NCI-H1417 (cell line): ENCODE measurements at regions not wholly inside any gene's neighbourhood (a gene's known extent, or its start where the extent isn't known, plus 50 kb on each side); places are given as distances from the start of the nearest gene placed in this dataset.
A peak's percentile ranks its signal among the peaks of the same experiment; 100 is the strongest.
"Not testable (repeated sequence)": the region's sequence is repeated elsewhere in the genome, so short reads cannot be mapped to it uniquely, and the experiment has no call there.

Experiments
- DNase-seq, 3 experiments: peaks; one replicate each; lab custom pipeline; 2025; lab: John Stamatoyannopoulos, UW

DNA sequence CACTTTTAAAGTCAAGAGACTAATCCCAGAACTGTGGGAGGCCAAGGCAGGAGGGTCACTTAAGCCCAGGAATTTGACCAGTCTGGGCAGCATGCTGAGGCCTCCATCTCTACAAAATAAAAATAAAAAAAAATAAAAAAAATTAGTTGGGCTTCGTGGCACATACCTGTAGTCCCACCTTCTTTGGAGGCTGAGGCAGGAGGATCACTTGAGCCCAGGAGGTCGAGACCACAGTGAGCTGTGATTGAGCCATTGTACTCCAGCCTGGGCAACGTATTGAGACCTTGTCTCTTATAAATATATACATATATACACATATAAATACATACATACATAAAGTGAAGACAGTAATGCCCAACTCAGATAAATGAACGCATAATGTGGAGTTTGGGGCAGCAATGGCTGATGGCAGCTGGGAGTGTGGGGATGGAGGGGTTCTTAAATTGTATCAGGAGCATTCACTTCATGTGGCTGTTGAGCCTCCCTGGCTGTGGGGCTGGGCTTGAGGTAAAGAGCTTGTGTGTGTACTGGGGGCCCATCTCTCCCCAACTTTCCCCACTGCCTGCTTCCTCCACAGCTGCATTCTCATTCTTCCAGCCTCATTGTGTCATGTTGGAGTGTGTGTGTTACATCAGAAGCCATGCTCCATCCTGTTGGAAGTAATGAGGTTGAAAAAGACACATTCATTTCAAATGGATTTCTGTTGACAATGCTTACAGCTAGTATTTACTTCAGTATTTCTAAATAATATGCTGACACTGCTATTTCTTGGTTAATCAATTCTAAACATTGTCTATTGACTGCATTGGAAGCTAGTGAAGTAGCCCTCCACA is 96.5 kb upstream of the HS6ST1 start:
- no peak for DNase-seq

DNA sequence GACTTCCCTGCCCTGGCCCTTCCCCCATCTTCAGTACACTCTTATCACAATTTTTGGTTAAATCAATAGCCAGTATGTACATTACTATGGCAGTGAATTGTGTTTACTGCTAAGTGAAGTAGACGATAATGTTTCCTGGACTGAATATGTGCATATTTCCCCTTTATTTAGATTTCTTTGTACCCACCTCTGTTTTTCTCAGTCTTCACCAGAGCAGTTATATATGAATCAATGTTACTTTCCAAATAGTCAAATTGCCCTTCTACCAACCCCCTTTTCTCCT is 97.1 kb upstream of the HS6ST1 start:
- DNase-seq = no peak

DNA sequence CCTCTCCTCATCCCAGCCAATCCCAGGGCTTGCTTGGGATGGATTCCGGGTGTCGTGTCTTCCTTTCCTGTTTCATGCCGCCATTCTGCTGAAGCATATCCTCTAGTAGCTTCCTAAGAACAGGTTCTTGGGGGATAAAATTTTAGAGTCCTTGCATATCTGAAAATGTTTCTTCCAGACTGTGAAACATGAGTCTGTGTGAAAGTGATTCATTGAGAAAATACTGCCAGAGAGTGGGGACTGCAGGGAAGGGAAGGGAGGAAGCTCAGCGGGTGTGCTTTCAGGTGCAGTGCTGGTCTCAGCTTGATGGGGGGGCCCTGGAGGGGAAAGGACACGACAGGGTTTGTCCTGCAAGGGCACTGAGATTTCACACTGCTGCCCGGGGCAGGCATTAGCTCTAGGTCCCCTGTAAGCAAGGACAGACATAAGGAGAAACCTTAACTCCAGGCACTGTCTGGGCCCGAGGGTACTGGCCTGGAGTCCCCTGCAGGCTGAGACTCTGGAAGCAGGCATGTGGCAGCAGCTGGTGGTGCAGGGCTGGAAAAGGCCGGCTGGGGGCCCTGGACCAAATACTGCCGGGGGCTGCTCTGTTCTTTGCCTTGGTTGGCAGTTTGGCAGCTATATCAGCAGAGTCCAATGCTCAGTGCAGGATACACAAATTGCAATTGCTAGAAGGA is 97.6 kb upstream of the HS6ST1 start:
- DNase-seq = no peak

DNA sequence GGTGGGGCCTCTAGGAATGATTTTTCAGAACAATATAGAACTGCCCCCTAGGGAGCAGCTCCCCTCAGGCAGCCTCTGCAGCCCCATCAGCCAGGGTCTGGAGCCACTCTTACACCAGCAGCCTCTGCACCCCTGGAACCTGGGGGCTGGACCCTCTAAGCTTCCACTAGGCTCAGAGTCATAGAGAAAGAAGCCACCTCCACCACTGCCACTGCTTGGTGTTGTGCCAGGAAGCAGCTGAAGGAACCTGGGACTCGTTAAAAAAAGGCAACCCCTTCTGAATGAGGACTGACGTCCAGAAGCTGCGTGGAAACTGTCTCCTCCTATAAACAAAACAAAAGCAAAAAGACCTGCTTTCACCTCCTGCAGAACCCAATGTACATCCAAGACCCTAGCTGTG is 98.1 kb upstream of the HS6ST1 start:
- DNase-seq = no peak

DNA sequence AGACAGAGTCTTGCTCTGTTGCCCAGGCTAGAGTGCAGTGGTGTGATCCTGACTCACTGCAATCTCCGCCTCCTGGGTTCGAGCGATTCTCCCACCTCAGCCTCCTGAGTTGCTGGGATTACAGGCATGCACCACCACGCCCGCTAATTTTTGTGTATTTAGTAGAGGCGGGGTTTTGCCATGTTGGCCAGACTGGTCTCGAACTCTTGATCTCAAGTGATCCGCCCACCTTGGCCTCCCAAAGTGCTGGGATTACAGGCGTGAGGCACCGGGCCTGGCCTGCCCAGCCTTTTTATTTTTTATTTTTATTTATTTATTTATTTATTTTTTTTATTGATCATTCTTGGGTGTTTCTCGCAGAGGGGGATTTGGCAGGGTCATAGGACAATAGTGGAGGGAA is 98.6 kb upstream of the HS6ST1 start:
- not testable (repeated sequence) for DNase-seq

DNA sequence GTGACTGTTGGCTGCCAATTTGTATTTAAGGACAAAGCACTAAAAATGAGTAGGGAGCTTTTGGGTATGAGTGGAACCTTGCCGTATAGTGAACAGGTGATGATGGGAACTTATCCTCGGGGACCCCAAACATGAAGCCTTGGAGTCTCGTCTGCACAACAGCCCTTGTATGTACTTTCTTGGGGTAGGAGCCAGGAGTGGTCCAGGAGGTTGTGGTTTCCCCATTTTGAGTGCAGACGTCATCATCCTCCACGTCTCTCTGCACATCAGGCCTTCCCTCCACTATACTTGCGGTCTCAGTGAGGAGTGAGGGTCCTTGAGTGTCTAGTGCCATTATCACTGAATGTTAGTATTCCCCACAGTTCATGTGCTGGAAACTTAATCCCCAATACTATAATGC is 101.5 kb upstream of the HS6ST1 start:
- DNase-seq = no peak

DNA sequence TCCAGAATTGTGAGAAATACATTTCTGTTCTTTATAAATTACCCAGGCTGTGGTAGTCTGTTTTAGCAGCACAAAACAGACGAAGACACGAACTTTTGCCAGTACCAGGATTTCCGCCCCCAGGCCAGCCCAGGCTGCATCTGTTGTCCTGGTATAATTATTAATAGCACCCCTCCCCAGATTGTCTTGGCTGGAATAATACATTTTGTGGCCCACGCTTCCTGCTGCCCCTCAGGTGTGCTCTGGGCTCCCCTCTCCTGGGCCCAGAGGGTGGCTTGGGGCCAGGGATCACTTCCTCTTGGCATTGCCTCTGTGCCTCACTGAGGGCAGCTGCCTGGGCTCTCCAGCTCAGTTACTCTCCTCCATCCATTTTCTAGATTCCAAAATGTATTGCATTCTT is 102.1 kb upstream of the HS6ST1 start:
- no peak for DNase-seq

DNA sequence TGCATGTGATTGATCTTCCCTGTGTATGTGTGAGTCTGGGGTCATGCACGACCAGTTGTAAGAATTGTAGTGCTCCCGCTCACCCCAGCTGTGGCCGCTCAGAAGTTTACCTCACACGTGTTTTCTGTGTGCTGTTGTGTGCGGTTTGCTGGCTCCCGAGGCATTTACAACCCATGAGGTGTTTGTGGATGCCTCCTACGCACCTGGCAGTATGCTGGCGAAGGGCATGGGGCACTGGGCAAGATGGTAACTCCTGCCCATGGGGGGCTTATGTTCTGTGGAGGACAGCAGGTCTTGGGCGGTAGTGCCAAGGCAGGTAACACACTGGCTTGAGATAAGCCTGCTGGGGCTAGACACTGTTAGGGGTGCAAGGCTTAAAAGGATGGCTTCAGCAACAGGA is 102.6 kb upstream of the HS6ST1 start:
- no peak for DNase-seq

DNA sequence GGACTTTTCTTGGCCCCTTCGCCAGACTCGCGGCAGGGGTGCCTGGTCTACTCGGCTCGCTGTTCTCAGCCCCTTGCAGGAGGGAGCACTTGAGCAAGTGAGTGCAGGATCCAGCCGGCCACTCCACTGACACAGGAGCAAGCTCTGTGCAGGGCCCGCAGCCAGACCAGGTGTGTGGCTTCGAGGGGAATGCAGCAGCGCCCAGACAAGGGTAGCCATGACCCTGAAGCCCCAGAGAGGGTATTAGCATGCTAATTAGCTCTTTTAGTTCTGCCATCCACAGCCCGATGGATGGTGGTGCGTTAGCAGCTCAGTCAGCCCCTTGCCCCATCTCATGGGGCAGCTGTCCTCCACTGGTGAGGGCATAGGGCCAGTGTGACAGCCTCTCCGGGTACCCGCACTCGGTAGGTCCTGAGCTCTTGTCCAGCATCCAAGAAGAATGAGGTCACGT is 103.2 kb upstream of the HS6ST1 start:
- DNase-seq = no peak

DNA sequence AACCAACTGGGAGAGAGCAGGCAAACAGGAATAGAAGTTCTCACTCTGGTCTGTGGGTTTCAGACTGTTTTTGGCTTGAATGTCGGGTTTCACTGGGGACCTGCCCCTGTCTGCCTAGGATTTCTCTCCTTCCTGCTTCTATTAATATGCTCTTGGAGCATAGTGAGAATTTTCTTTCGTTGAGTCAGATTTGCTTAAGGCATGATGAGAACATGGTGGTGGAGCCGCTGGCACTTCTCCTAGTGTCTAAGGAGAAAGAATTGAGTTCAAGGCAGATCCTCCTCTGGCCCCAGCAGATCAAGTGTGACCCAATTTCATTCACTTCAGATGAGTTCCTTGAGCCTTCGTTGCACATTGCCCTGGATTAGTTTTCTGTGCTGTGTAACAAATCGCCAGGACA is 103.9 kb upstream of the HS6ST1 start:
- DNase-seq = no peak

DNA sequence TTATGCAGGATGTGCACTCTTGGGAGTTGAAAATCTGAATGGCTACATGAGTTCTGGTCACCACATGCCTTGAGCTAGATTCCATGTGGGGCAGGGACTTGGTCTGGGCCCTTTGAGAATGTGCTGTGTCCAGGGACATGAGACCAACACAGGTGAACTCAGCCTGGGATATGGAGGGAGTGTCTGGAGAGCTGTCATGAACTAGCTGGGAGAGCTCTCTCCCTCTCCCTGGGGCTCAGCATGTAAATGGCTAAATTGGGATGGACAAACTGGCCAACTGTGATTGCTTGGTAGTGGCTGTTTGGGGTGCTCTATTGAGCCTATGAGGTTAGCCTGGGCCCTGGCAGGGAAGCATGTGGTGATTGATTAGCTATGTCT is 105.1 kb upstream of the HS6ST1 start:
- DNase-seq = no peak

DNA sequence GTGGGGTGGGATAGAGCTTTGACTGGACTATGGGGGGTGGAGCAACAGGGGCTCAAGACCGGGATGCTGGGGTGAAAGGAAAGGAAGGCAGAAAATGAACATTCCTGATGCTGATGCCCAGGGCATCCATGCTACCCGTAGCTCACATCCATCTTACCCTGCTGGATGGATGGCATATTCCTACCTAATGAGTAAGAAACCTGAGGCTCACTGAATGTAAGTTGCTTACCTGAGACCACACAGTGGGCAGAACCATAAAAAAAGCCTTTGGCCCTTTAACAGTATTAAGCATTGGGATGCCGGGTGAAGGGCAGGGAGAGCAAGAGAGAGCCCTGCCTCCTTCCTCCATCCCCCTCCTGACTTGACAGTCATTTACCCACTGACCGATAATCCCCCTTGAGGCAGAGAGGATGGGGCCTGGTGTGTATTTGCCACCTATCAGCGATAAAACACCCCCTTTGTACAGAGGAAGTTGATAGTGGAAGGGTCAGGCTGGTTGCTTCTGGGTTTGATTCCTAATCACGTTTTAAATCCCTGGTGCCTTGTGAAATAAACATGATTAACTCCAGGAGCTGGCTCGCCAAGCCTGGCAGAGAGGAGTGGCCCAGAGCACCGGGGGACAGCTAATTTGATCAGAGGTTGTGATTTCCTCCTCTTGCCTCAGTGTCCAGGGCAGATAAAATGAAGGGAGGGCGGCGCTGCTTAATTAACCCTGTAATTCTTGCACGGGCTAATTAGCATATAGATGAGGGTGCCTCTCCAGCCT is 105.9 kb upstream of the HS6ST1 start:
- DNase-seq = no peak

DNA sequence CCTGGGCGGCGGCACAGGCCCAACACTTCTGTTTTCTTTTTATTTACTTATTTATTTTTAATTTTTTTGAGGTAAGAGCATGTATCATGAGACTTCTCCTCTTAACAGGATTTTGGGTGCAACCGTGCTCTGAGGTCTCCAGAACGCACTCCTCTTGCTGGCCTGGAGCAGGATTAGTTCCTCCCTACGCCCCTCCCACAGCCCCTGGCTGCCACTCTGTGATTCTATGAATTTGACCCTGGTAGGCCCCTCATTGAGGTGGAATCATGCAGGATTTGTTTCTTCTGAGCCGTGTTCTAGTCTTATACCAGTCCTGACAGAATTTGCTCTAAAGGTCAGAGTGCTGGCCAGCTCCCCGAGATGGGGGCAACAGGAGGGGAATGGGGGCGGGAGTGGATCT is 106.5 kb upstream of the HS6ST1 start:
- no peak for DNase-seq

DNA sequence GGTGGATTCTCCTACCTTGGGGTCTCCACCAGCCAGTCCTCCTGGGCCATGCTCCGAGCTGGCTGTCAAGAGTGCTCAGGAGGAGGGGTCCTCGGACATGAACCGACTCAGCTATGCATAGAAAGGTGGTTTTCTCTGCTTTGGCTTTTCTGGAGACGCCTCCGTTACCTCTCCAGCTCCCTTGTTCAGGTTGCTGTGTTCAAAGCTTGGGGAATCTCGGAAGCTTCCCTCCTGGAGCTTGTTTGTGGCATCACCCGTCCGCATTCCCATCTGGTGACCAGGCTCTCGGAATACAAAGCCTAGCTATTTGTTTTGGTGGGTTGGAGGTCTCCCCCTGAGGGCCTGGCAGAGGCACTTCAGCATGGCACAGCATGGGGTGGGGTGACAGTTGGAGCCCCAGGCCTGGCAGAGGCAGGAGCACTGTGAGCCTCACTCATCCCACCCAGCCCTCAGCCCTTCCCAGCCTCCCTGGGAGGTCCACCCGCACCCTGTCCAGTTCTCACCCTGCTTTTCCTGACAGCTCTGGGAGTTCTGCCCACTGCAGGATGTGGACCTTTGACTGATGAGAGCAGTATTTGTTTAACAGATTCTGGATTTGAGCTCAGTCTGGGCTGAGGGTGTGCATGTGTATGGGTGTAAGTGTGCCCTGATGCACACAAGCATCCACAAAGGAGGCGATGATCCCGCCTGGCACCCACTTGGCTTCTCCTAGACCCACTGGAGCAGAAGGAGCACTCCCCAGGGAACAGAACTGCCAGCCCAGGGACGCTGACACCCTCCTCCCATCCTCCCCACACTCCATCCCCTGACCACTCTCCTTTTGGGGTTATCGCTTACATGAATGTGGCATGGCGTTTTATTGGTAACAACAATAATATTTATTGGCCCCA is 107.3 kb upstream of the HS6ST1 start:
- no peak for DNase-seq

DNA sequence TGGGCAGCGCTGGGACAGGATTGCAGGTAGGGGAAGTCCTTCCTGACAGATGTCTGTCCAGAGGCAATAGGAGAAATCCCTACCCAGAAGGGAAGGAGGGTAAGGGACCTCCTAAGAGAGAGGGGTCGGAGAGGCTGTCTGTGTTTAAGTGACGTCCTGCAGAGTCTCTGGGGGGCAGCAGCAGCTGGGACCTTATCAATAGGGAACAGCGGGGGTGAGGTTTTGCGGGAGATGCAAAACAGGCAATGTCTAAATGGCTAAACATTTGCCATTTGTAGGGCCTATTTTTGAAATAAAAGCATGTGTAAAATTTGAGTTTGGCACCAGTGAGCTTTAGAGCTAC is 108.7 kb upstream of the HS6ST1 start:
- DNase-seq = no peak

DNA sequence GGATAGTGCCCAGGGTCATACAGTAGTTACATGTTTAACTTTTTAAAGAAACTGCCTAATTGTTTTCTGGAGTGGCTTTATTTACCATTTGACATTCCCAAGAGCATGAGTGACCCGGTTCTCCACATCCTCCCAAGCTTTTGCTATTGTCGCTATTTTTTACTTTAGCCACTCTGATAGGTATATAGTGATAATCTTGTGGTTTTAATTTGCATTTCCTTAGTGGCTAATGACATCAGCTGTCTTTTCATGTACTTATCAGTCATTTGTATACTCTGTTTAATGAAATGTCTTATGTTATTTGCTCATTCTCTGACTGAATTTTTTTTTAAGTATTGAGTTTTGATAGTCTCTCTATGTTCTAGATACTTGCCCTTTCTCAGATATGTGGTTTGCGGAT is 109.7 kb upstream of the HS6ST1 start:
- DNase-seq = no peak

DNA sequence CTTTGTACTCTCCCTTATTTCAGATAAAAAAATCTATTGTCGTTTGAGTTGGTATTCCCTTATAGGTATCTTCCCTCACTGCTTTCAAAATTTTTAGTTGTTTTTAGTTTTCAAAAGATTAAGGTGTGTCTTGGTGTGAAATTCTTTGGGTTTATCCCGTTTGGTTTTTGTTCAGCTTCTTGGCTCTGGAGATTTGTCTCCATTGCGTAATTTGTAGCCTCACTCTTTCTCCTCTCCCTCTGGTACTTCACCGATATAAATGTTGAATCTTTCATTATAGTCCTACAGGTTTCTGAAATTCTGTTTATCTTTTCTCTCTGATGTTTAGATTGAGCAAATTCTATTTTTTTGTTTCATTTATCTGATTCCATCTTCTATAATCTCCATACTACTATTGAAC is 113.8 kb upstream of the HS6ST1 start:
- DNase-seq = no peak

DNA sequence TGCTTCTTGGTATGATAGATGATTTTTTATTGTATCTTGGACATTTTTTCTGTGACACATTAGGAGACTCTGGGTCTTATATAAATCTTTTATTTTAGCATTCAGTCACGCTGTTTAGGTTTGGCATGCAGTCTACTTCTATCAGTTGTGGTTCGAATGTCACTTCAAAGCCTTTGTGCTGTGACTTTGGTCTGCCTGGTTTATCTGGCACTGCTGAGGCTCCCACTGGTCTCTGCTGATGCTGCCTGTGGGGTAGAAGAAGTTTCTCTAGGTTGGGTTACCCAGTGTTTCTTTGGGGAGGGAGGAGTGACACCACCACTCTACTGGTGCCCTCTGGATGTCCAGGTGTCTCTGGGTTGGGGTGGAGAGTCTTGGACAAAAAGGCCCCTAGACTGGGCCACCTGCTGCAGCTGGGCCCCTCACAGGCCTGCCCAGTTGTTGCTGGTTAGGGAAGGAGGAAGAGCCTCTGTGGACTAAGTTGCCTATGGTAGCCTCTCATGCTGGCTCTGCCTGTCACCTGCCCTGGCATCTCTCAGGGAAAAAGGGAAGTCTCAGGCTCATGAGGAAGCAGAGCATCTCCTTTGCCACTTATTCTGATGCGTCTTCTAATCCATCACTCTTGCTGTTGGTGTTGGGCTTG is 115.4 kb upstream of the HS6ST1 start:
- DNase-seq = no peak

DNA sequence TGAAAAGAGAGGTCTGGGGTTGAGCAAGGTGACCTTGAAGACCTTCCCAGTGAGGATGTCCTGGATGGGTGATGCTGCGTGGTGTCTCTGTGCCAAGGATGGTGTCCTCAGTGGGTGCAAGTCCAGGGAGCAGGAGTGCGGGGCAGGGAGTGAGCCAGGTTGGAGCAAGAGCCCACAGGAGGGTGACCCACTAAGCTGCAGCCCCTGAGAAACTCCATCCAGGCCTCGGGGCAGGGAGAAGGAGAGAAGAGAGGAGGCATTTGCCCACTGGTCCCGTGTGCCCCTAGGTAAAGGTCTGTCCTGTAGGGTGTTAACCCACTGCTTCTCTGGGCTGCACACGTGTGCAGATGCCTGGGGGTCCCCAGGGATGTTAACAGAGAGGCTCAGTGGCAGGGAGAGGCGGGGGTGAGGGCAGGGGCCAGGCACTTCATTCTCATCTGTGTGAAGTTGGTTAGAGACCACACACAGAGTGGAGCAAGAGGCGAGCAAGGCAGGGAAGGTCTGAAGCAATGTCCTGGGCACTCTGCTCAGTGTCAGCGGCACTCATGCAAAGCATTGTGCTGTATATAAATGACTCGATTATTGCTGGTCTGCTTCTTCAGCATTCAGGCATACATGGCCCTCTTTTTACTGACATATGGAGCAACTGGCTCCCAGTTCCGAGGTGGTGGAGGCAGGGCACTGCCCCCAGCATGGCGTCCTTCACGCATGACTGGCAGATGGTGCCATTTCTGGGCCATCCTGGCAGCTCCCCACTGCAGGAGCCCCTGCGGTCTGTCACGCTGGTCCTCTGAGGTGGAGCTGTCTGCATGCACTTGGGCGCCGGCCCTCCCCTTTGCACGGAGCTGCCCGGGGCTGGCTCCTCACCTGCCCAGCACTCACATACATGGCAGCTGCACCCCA is 117.2 kb upstream of the HS6ST1 start:
- peak in 1 of 3 experiments; percentile 5 for DNase-seq

DNA sequence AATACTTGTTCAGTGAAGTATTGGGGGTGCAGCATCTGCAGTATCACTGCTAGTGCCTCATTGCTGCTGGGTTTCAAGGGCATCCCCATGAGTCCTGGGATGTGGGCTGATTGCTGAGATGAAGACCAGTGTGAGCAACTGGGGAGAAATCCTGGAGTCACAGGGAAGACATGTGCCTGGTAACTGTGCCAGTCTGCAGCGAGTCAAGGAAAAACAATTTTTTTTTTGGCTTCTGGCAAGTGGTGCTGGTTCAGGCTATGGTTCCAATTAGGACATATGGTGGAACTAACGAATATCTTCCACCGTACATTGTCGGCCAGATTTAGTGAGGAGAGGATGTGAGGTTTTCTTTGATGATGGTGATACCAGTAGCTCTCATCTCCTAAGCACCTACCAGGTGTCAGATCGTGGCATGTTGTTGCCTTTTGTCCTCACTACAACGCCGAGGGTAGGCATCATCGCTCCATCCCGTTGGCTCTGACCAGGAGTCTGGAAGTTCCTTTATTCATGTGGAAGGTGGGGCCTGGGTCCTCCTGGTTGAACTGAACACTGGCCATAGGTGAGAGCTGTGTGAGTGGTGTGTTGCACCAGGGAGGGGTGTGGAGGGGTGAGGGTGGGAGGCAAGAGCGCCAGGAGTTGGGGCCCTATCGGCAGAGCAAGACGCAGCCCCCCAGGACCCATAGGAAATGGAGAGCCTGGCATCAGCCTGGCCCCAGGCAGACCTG is 118.0 kb upstream of the HS6ST1 start:
- no peak for DNase-seq
